ENCODE measurements at regions not wholly inside any gene's neighbourhood (a gene's known extent, or its start where the extent isn't known, plus 50 kb on each side); places are given as distances from the start of the nearest gene placed in this dataset.

DNA sequence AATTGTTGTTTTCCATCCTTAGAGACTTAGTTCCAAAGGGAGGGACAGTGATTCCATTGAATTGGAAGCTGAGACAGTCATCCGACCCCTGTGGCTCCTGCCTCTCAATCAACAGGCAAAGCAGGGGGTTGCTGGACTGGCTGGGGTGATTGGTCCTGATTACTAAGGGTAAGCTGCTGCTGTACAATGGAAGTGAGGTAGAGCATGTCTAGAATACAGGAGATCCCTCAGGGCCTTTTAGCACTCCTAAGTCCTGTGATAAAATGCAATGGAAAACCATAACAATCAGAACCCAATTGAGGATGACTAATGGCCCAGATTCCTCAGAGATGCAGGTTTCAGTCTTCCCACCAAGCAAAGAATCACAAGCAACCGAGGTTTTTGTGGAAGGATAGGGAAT lies 127.6 kb downstream of the AASDH start:
- Histone ChIP-seq H3K79me2 (peaks cover 2% of the 10 kb centered on the region), H3K9me2 (replicated peaks; ENCODE audit: insufficient read depth) (no peaks in the 10 kb centered on the region), H3K4me3 (no peak overlapping the region), H3K36me3 (replicated peaks; ENCODE audit: insufficient read depth, low read depth) (no peaks in the 10 kb centered on the region), H3K4me1 (ENCODE audit: insufficient read depth) (peaks cover 8% of the 10 kb centered on the region), H2AFZ (no peak overlapping the region), H3K27ac (peak overlapping the region; percentile 14), H4K20me1 (ENCODE audit: insufficient read depth, poor library complexity, severe bottlenecking) (no peaks in the 10 kb centered on the region), H3K9me3 (ENCODE audit: low read depth) (no peaks in the 10 kb centered on the region), H3K27me3 (no peaks in the 10 kb centered on the region), H3K4me2 (no peak overlapping the region)
- no peak for TF ChIP-seq EZH2phosphoT487 (IDR thresholded peaks at IDR 0.05; ENCODE audit: low read depth, severe bottlenecking, unreplicated experiment)
- TF ChIP-seq, protein P1, sequence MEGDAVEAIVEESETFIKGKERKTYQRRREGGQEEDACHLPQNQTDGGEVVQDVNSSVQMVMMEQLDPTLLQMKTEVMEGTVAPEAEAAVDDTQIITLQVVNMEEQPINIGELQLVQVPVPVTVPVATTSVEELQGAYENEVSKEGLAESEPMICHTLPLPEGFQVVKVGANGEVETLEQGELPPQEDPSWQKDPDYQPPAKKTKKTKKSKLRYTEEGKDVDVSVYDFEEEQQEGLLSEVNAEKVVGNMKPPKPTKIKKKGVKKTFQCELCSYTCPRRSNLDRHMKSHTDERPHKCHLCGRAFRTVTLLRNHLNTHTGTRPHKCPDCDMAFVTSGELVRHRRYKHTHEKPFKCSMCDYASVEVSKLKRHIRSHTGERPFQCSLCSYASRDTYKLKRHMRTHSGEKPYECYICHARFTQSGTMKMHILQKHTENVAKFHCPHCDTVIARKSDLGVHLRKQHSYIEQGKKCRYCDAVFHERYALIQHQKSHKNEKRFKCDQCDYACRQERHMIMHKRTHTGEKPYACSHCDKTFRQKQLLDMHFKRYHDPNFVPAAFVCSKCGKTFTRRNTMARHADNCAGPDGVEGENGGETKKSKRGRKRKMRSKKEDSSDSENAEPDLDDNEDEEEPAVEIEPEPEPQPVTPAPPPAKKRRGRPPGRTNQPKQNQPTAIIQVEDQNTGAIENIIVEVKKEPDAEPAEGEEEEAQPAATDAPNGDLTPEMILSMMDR (IDR thresholded peaks at IDR 0.05; ENCODE audit: poor library complexity), result no peak
- TF ChIP-seq EZH2 (IDR thresholded peaks at IDR 0.05; ENCODE audit: borderline replicate concordance), result no peak
- WGBS (ENCODE audit: low lambda C conversion rate, missing lambda C conversion rate), result 76% methylated on average over 2 of the region's 2 CpGs
- no peak for DNase-seq (ENCODE audit: low spot score)

DNA sequence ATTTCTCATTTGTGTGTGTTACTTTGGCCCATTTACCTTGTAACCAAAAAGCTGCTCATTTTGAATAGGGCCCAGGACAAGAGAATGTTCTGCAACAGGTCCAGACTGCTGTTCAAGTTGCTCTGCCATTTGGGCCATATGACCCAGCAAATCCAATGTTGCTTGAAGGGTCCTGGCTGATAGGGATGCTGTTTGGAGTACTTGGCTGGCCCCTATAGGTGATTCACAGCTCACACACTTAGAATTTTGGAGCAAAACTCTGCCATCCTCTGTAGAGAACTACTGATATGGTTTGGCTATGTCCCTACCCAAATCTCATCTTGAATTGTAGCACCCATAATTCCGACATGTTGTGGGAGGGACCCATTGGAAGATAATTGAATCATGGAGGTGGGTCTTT lies 131.5 kb downstream of the AASDH start:
- H3K27ac ChIP-seq, result no peak overlapping the region
- H3K4me1 ChIP-seq (ENCODE audit: insufficient read depth), result peaks cover 27% of the 10 kb centered on the region
- no peaks in the 10 kb centered on the region for H4K20me1 ChIP-seq (ENCODE audit: insufficient read depth, poor library complexity, severe bottlenecking)
- H3K9me3 ChIP-seq (ENCODE audit: low read depth), result no peaks in the 10 kb centered on the region
- TF ChIP-seq, protein P1 (IDR thresholded peaks at IDR 0.05; ENCODE audit: poor library complexity), result no peak
- TF ChIP-seq EZH2 (IDR thresholded peaks at IDR 0.05; ENCODE audit: borderline replicate concordance), result no peak
- TF ChIP-seq EZH2phosphoT487 (IDR thresholded peaks at IDR 0.05; ENCODE audit: low read depth, severe bottlenecking, unreplicated experiment), result no peak
- no peak overlapping the region for H2AFZ ChIP-seq
- no peaks in the 10 kb centered on the region for H3K27me3 ChIP-seq
- H3K36me3 ChIP-seq (replicated peaks; ENCODE audit: insufficient read depth, low read depth), result no peaks in the 10 kb centered on the region
- no peak for DNase-seq (ENCODE audit: low spot score)
- no peaks in the 10 kb centered on the region for H3K9me2 ChIP-seq (replicated peaks; ENCODE audit: insufficient read depth)
- peaks cover 8% of the 10 kb centered on the region for H3K79me2 ChIP-seq
- no peak overlapping the region for H3K4me2 ChIP-seq
- no peak overlapping the region for H3K4me3 ChIP-seq
- 100% methylated on average over 1 of the region's 1 CpG for WGBS (ENCODE audit: low lambda C conversion rate, missing lambda C conversion rate)

DNA sequence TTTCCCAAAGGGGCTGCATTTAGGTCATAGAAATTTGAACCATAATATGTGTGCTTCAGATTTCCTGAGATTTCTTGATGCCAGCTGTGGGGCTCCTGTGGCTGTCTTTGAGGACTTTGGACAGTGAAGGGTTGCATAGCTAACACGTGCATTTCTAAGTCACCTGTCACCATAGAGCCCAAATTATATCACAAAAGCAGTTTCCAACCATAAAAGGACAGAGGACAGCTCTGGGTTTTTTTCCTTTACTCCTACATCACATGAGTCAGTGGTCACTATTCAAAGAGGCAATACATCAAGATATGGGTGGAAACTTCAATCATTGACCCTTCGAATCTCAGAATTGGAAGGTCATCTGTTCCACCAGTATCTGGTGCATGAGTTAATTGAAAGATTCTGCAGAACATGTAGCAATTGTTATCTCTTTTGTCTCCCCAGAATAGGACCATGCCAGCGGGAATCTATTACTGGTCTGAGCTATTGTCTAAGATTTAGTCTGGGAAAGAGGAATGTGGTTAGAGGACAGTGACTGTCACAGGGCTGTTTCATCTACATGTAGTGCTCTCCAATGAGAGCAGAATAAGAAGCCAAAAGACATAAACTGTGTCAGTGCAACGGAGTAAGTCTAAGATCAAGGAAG lies 133.5 kb downstream of the AASDH start:
- no peak overlapping the region for H2AFZ ChIP-seq
- H3K36me3 ChIP-seq (replicated peaks; ENCODE audit: insufficient read depth, low read depth), result no peaks in the 10 kb centered on the region
- no peaks in the 10 kb centered on the region for H3K27me3 ChIP-seq
- H3K4me2 ChIP-seq, result peak overlapping the region; percentile 38
- peak; percentile 50 for DNase-seq (ENCODE audit: low spot score)
- no peak overlapping the region for H3K4me3 ChIP-seq
- no peaks in the 10 kb centered on the region for H4K20me1 ChIP-seq (ENCODE audit: insufficient read depth, poor library complexity, severe bottlenecking)
- TF ChIP-seq, protein P1 (IDR thresholded peaks at IDR 0.05; ENCODE audit: poor library complexity), result no peak
- no peak for TF ChIP-seq EZH2phosphoT487 (IDR thresholded peaks at IDR 0.05; ENCODE audit: low read depth, severe bottlenecking, unreplicated experiment)
- TF ChIP-seq EZH2 (IDR thresholded peaks at IDR 0.05; ENCODE audit: borderline replicate concordance), result no peak
- H3K27ac ChIP-seq, result peak overlapping the region; percentile 95
- H3K4me1 ChIP-seq (ENCODE audit: insufficient read depth), result peaks cover 27% of the 10 kb centered on the region
- 77% methylated on average over 4 of the region's 4 CpGs for WGBS (ENCODE audit: low lambda C conversion rate, missing lambda C conversion rate)
- H3K79me2 ChIP-seq, result peaks cover 8% of the 10 kb centered on the region
- H3K9me2 ChIP-seq (replicated peaks; ENCODE audit: insufficient read depth), result no peaks in the 10 kb centered on the region
- H3K9me3 ChIP-seq (ENCODE audit: low read depth), result no peaks in the 10 kb centered on the region
